ENCODE measurements at regions not wholly inside any gene's neighbourhood (a gene's known extent, or its start where the extent isn't known, plus 50 kb on each side); places are given as distances from the start of the nearest gene placed in this dataset.

- BruUV-seq (replicated peaks), result no TSS peak
- ATAC-seq (no peak), FAIRE-seq (no peak), DNase-seq (ENCODE audit: low read depth, low spot score) (no peak)
- Histone ChIP-seq H3K4me1 (ENCODE audit: control insufficient read depth, insufficient read depth, low read length) (no peaks in the 10 kb centered on the region), H2AFZ (ENCODE audit: control insufficient read depth, low read depth, low read length) (no peak overlapping the region), H3K79me2 (ENCODE audit: control insufficient read depth, insufficient read depth, low read length) (no peaks in the 10 kb centered on the region), H3K4me2 (ENCODE audit: control insufficient read depth, insufficient read depth) (no peak overlapping the region), H3K9ac (ENCODE audit: control insufficient read depth, insufficient read depth, low read length) (no peak overlapping the region), H3K9me3 (replicated peaks; ENCODE audit: control insufficient read depth, insufficient read depth, low read length) (no peaks in the 10 kb centered on the region), H4K20me1 (ENCODE audit: control insufficient read depth, insufficient read depth) (no peaks in the 10 kb centered on the region), H3K36me3 (ENCODE audit: control insufficient read depth in 2 of 2, insufficient read depth in 2 of 2, low read length in 1 of 2) (no peaks in the 10 kb centered on the region), H3K27me3 (replicated peaks in 1 of 2; ENCODE audit: control insufficient read depth in 2 of 2, insufficient read depth in 2 of 2, low read length in 1 of 2) (no peaks in the 10 kb centered on the region), H3K27ac (ENCODE audit: control insufficient read depth, insufficient read depth) (no peak overlapping the region), H3K4me3 (no peak overlapping the region)
- SMC1A ChIA-PET (ENCODE audit: uncharacterized antibody, unreplicated experiment), result no interaction called here
- intact Hi-C loops (cut with micrococcal nuclease; ENCODE audit: unreplicated experiment), result no loop called here
- in situ Hi-C loops (cut with MboI), result no loop called here
- POLR2A ChIA-PET, result no interaction called here
- CTCF ChIA-PET, result no interaction called here
- TF ChIP-seq STAT1 (conservative IDR thresholded peaks at IDR 0.05), result no peak
- no peak for TF ChIP-seq RELB (IDR thresholded peaks at IDR 0.05; ENCODE audit: low read depth)
- no peak for TF ChIP-seq CBX5 (IDR thresholded peaks at IDR 0.05; ENCODE audit: low read depth)
- TF ChIP-seq NFYA (IDR thresholded peaks at IDR 0.05; ENCODE audit: borderline replicate concordance, low read depth, low read length), result no peak
- no peak for TF ChIP-seq CHD1 (IDR thresholded peaks at IDR 0.05; ENCODE audit: low read depth, low read length)
- TF ChIP-seq, protein P1, sequence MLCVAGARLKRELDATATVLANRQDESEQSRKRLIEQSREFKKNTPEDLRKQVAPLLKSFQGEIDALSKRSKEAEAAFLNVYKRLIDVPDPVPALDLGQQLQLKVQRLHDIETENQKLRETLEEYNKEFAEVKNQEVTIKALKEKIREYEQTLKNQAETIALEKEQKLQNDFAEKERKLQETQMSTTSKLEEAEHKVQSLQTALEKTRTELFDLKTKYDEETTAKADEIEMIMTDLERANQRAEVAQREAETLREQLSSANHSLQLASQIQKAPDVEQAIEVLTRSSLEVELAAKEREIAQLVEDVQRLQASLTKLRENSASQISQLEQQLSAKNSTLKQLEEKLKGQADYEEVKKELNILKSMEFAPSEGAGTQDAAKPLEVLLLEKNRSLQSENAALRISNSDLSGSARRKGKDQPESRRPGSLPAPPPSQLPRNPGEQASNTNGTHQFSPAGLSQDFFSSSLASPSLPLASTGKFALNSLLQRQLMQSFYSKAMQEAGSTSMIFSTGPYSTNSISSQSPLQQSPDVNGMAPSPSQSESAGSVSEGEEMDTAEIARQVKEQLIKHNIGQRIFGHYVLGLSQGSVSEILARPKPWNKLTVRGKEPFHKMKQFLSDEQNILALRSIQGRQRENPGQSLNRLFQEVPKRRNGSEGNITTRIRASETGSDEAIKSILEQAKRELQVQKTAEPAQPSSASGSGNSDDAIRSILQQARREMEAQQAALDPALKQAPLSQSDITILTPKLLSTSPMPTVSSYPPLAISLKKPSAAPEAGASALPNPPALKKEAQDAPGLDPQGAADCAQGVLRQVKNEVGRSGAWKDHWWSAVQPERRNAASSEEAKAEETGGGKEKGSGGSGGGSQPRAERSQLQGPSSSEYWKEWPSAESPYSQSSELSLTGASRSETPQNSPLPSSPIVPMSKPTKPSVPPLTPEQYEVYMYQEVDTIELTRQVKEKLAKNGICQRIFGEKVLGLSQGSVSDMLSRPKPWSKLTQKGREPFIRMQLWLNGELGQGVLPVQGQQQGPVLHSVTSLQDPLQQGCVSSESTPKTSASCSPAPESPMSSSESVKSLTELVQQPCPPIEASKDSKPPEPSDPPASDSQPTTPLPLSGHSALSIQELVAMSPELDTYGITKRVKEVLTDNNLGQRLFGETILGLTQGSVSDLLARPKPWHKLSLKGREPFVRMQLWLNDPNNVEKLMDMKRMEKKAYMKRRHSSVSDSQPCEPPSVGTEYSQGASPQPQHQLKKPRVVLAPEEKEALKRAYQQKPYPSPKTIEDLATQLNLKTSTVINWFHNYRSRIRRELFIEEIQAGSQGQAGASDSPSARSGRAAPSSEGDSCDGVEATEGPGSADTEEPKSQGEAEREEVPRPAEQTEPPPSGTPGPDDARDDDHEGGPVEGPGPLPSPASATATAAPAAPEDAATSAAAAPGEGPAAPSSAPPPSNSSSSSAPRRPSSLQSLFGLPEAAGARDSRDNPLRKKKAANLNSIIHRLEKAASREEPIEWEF (IDR thresholded peaks at IDR 0.05; ENCODE audit: insufficient replicate concordance, low read depth, low read length), result no peak
- no peak for TF ChIP-seq CREB1 (IDR thresholded peaks at IDR 0.05; ENCODE audit: low read depth)
- RAD21 ChIA-PET (ENCODE audit: unreplicated experiment), result no interaction called here
Measured at GRCh38 chr6:90818163-90818562, 231.3 kb upstream of the MAP3K7 start.

All from GM12878 (cell line).